ENCODE measurements at regions not wholly inside any gene's neighbourhood (a gene's known extent, or its start where the extent isn't known, plus 50 kb on each side); places are given as distances from the start of the nearest gene placed in this dataset.

- DNase-seq (ENCODE audit: low read depth in 3 of 3, low spot score in 2 of 3) = no peak
Observed at GRCh38 chr2:121004950-121005349, 269.3 kb downstream of the GLI2 start.

- no peak for DNase-seq (ENCODE audit: low read depth in 3 of 3, low spot score in 2 of 3)
Observed at GRCh38 chr2:121005453-121005852, 269.8 kb downstream of the GLI2 start.

DNA sequence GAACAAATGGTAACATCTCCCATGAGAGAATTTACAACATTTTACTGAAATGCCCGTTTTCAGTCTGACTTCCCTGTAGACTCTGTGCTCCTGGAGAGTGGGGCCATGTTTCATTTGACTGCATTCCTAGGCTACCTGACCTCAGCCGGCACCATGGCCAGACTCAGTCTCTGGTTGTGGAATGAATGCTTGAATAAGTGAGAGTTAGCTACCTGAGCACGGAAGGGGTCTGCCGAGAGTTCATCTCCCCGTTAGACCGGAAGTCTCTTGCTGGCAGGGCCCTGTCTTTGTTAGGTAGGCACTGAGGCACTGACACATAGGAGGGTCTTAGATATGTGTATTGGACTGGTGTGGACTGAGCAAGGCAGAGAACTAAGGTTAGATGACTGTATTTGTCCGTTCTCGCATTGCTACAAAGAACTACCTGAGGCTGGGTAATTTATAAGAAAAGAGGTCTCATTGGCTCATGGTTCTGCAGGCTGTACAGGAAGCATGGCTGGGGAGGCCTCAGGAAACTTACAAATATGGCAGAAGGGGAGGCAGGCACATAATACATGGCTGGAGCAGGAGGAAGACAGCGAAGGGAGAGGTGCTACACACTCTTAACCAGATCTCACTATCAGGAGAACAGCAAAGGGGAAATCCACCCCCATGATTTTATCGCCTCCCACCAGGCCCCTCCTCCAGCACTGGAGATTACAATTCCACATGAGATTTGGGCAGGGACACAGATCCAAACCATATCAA, 271.2 kb downstream of the GLI2 start:
- no peak for DNase-seq (ENCODE audit: low read depth in 3 of 3, low spot score in 2 of 3)

DNA sequence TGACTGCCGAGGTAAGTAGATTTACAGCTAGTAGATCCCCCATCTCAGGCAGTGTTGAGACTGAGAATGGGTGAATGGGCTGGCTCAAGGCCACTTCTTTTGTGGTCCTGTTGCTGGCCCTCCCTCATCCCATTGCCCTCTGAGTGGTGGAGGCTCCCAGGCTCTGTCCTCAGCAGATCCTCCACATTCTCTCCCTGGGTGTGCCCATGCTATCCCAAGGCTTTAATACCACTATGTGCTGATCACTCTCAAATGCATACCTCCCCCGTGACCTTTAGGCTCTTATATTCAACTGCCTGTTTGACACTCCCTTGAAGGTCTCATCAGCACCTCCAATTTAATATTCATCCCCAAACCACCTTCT, 271.8 kb downstream of the GLI2 start:
- DNase-seq (ENCODE audit: low read depth in 3 of 3, low spot score in 2 of 3) = no peak

GRCh38 chr2:121008975-121009374, 273.3 kb downstream of the GLI2 start:
- DNase-seq (ENCODE audit: low read depth in 3 of 3, low spot score in 2 of 3) = no peak

GRCh38 chr2:121010998-121011397, 274.0 kb downstream of the TFCP2L1 start:
- no peak for DNase-seq (ENCODE audit: low read depth in 3 of 3, low spot score in 2 of 3)

- DNase-seq (ENCODE audit: low read depth in 3 of 3, low spot score in 2 of 3) = no peak
Observed at GRCh38 chr2:121014876-121015275, 270.1 kb downstream of the TFCP2L1 start.

DNA sequence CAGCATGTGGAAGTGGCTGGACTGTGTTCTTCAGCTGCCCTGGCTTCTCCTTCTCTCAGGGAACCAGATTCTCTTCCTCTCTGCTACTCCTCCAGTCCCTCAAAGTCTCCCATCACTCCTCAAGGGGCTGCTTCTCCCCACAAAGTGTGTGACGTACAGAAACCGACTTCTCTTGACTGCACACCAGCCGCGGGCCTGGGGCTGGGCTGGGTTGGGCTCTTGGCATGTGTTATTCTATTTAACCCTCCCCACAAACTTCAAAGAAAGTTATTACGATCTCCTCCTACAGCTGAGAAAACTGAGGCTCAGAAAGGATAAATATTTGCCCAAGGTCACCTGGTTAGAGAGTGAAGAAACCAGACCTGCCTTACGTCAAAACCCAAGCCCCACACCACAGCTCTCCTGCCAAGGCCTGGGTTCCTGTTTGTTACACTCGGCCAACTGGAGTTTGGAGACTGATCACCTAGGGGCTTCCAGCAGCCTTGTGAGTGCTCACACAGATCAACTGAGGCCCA, 269.0 kb downstream of the TFCP2L1 start:
- DNase-seq (ENCODE audit: low read depth in 3 of 3, low spot score in 2 of 3) = no peak

DNA sequence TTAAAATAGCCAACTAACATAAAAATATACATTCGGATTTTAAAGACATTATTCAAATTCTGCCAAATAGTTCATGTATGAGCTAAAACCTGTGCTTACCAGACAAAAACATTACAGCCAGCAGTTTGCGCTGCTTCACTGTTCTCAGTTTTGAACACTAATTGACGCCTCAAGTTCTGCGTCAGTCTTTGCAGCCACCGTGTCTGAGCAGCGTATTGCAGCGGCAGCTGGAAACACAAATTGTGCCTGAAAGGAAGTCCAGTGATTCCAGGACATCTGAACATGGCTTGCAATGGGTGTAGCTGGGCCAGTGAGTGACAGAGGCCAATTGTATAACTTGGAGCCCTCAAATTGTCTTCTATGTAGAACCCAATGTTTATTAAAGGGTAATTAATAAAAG, 267.6 kb downstream of the TFCP2L1 start:
- DNase-seq (ENCODE audit: low read depth in 3 of 3, low spot score in 2 of 3) = no peak

DNA sequence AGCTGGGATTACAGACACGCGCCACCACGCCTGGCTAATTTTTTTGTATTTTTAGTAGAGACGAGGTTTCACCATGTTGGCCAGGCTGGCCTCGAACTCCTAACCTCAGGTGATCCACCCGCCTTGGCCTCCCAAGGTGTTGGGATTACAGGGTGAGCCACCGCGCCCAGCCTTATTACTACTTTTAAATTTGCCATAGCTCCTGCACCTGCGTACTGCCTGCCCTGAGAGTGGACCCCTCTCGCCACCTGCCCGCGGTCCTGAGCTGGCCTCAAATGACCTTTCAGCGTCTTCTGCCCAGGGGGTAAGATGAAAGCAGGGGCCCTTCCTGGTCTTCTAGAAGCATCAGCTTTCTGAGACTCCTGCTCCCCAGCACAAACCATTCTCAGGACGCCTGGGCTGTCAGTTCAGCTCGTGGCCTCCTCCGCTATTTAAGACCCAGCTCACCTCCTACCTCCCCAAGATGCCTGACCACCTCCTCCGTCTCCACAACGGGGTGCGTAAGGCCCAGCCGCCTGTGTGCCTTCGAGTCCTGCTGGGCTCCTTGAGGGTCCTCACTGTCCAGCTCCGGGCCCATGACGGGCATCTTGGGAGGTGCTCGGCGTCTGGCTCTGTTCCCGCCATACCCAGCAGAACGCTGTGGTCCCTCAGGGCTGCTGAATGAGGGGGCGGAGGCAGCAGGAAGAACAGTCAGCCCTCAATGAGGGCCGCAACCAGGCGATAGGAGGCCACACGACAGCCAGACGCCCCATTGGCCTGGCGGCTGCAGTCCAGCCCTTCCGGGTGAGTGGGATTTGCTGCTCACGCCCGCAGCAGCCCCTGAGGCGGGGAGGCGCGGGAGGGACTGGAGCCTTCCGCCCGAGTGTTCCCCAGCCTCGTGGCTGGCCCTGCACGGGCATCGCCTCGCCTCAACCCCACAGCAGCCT, 266.6 kb downstream of the TFCP2L1 start:
- DNase-seq (ENCODE audit: low read depth in 3 of 3, low spot score in 2 of 3) = peak; percentile 36 to 53 (median 45)

DNA sequence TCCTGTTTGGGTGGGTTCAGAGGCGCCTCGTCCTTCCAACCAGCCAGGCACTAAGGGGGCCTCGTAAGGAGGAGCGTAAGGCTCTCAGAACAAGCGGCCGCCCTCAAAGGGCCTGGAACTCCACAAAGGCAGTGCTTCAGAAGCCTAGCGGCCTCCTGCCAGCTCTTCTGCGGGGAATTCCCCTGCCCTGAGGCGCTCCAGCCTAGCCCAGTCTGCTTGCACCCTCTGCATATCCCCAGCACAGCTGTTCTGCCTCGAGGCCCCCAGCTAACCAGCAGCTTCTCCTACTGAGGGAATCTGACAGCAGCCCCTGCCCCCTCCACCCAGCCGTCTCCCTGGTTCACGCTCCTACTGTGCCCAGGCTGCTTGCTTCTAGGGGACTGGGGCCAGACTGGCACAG, 265.9 kb downstream of the TFCP2L1 start:
- DNase-seq (ENCODE audit: low read depth in 3 of 3, low spot score in 2 of 3) = no peak

DNA sequence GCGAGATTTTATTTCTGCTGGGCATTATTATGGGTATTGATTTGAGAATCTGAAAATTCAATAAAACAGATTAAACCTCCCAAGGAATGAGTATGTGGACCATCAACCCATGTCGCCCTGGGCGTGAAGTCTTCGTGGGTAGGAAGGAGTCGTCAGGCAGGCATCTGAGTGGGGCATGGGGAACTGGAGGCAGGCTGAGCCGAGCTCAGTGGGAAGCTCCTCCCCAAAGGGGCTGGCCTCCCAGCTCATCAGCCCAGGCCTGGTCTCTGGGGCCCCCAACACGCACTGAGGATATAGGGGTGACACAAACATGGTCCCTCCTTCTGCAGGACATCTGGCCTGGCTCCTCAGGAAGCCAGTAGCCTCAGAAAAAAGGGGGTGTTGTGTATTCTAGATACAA, 265.2 kb downstream of the TFCP2L1 start:
- DNase-seq (ENCODE audit: low read depth in 3 of 3, low spot score in 2 of 3) = no peak

GRCh38 chr2:121021685-121022084, 263.3 kb downstream of the TFCP2L1 start:
- DNase-seq (ENCODE audit: low read depth in 3 of 3, low spot score in 2 of 3) = no peak

- DNase-seq (ENCODE audit: low read depth in 3 of 3, low spot score in 2 of 3) = no peak
Observed at GRCh38 chr2:121028577-121028976, 256.4 kb downstream of the TFCP2L1 start.

DNA sequence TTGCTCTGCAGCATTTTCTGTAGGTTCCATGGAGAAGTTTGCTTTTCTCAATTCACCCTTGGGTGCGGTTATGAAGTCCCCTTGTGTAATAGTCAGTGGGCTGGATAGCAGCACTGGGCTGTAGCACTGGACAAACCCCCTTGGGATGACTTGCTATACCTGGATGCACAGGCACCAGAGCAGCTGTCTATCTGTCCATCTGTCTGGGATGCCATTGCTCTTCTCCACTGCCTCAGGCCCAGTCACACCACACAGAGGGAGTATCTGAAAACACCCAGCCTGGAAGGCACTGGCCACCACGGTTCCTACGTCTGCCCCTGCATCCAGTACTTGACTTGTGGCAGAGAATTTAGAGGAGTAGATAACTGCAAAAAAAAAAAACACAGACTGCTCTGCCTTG, 254.5 kb downstream of the TFCP2L1 start:
- DNase-seq (ENCODE audit: low read depth in 3 of 3, low spot score in 2 of 3) = no peak

DNA sequence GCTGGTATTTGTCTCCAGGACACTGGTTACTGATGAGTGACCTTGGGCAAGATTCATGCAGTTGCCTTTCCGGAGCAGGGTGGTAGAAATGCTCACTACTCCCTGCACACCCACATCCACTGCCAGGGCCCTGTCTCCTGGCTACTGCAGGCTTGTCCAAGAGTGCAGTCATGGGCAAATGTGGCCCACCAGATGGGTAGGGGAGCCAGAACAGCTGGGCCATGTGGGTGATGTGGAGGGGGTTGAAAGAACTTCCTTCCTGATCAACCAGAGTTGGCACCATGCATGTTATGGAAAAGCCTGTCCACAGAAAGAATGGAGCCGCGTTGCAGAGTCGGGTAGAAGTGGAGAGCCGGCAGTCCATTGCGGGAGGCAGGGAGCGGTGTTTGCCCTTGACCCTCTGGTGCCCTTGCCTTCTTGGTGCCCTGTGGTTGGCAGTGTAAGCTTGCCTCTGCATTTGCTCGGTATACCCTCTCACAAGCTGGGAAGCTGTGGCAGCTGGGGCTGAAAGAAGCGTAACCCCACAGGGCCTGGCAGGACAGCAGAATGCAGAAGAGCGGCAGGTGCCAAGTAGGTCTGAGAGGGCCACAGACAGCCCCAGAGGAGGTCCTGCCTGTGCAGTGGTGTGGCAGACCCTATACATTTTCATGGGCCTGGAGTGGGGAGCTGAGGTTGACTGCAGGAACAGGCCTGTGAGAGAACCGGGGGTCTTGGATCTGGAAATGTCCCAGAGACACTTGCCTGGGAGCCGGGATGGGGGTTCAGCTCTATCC, 253.2 kb downstream of the TFCP2L1 start:
- DNase-seq (ENCODE audit: low read depth in 3 of 3, low spot score in 2 of 3) = no peak

DNA sequence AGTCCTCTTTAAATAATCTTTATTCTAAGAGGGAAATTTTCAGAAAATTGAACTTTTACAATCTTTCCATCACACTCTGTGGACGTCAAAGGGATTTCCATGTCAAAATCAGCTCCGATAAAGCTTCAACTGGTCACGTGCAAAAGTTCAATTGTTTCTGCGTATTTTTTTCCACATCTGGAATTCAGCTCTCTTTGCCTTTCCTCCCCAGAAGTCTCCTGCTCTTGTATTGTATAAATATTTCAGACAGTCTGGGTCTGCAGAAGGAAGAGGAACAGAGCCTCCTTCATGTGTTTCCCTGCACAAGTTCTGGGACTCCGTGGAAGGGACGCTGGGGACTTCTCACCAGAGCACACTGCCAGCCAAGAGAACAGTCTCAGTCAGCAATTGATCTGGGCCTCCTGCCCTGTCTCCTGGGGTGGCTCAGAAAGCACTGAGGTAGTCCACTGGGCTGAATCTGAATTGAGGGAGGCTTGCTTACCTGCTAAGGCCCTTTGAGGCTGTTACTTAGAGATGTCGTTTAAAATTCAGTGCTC, 251.5 kb downstream of the TFCP2L1 start:
- DNase-seq (ENCODE audit: low read depth in 3 of 3, low spot score in 2 of 3) = no peak

- no peak for DNase-seq (ENCODE audit: low read depth in 3 of 3, low spot score in 2 of 3)
Observed at GRCh38 chr2:121034551-121034950, 250.5 kb downstream of the TFCP2L1 start.

DNA sequence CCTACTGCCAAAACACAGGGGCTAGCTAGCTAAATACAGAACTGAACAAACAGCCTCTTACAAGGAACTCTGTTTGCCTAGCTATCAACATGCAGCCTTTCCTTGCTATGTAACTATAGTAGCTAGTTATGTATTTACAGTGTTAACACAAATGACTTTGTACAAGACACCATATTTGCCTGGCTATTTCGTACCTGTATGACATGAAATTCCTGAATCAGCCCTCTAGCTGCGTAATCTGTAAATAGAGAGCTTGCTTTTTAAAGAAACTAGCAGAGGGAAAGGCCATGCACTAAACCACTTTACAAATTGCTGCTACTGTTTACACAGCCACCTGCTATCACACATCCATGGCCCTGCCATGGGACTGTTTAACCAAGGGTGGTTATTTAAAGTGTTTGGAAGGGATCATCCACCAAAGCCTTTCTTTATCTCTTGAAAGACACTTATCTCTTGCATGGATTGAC, 248.7 kb downstream of the TFCP2L1 start:
- DNase-seq (ENCODE audit: low read depth in 3 of 3, low spot score in 2 of 3) = no peak

- DNase-seq (ENCODE audit: low read depth in 3 of 3, low spot score in 2 of 3) = no peak
Observed at GRCh38 chr2:121037480-121037879, 247.5 kb downstream of the TFCP2L1 start.

- no peak for DNase-seq (ENCODE audit: low read depth in 3 of 3, low spot score in 2 of 3)
Observed at GRCh38 chr2:121038031-121038430, 247.0 kb downstream of the TFCP2L1 start.
